ENCODE measurements at regions not wholly inside any gene's neighbourhood (a gene's known extent, or its start where the extent isn't known, plus 50 kb on each side); places are given as distances from the start of the nearest gene placed in this dataset.

GRCh38 chr4:147312376-147313046 lies 168.4 kb upstream of the EDNRA start:
- H3K36me3 ChIP-seq: no peaks in the 10 kb centered on the region
- H3K27me3 ChIP-seq: no peaks in the 10 kb centered on the region
- no peak overlapping the region for H3K27ac ChIP-seq

DNA sequence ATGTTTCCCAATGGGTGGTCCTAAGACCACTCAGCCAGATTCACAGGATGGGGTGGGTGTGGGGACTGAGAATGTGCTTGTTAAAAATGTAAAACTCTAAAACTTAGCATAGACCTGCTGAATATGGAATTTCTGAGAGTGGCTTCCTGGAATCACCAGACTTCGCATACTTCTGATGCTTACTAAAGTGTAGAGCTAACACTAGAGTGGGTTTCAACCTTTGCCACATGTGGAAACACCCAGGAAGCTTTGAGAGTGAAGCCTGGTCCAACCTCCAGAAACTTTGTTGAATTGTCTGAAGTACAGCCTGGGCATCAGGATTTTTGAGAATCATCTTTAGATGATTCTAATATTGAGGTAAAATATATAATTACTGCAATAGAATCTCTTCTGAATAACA lies 167.8 kb upstream of the EDNRA start:
- no peaks in the 10 kb centered on the region for H3K27me3 ChIP-seq
- WGBS, 2 donors: 88 to 91% methylated on average over 1 of the region's 1 CpG
- H3K4me3 ChIP-seq: no peak overlapping the region
- no peaks in the 10 kb centered on the region for H3K9me3 ChIP-seq
- no peaks in the 10 kb centered on the region for H3K4me1 ChIP-seq
- H3K36me3 ChIP-seq: no peaks in the 10 kb centered on the region
- no peak overlapping the region for H3K27ac ChIP-seq
- DNase-seq (ENCODE audit: low spot score in 2 of 2): no peak
- TF ChIP-seq, protein P1, sequence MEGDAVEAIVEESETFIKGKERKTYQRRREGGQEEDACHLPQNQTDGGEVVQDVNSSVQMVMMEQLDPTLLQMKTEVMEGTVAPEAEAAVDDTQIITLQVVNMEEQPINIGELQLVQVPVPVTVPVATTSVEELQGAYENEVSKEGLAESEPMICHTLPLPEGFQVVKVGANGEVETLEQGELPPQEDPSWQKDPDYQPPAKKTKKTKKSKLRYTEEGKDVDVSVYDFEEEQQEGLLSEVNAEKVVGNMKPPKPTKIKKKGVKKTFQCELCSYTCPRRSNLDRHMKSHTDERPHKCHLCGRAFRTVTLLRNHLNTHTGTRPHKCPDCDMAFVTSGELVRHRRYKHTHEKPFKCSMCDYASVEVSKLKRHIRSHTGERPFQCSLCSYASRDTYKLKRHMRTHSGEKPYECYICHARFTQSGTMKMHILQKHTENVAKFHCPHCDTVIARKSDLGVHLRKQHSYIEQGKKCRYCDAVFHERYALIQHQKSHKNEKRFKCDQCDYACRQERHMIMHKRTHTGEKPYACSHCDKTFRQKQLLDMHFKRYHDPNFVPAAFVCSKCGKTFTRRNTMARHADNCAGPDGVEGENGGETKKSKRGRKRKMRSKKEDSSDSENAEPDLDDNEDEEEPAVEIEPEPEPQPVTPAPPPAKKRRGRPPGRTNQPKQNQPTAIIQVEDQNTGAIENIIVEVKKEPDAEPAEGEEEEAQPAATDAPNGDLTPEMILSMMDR (IDR thresholded peaks at IDR 0.05): no peak
- TF ChIP-seq POLR2A (IDR thresholded peaks at IDR 0.05) (no peak), EP300 (IDR thresholded peaks at IDR 0.05) (no peak)

More at GRCh38 chr4:147312376-147313046, 168.4 kb upstream of the EDNRA start:
- Histone ChIP-seq H3K9me3 (no peaks in the 10 kb centered on the region), H3K4me1 (no peaks in the 10 kb centered on the region), H3K4me3 (no peak overlapping the region)
- 59 to 65% methylated on average over 7 of the region's 7 CpGs for WGBS, 2 donors
- no peak for DNase-seq (ENCODE audit: low spot score in 2 of 2)
- TF ChIP-seq EP300 (IDR thresholded peaks at IDR 0.05) (no peak), POLR2A (IDR thresholded peaks at IDR 0.05) (no peak)
- TF ChIP-seq, protein P1 (IDR thresholded peaks at IDR 0.05): no peak

DNA sequence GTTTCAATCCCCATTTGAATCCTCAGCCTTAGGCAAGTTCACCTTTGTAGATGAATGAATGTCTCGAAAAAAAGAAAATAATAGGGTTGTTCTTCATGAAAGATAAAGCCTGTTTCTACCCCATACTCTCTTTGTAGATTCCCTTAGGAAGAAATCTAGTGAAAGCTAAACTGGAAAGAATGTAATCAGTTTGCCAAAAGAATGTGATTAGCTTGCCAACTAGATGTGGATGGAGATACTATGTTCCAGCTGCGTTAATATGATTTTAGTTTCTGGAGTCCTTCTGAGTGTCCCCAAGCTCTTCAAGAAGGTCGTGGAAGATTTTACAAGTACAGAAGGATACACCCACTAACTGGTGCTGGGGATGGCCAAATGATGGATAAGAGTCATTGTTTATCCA lies 162.3 kb upstream of the EDNRA start:
- TF ChIP-seq POLR2A (IDR thresholded peaks at IDR 0.05) (no peak), EP300 (IDR thresholded peaks at IDR 0.05) (no peak)
- TF ChIP-seq, protein P1 (IDR thresholded peaks at IDR 0.05): no peak
- WGBS, 2 donors: 22 to 31% methylated on average over 3 of the region's 3 CpGs
- Histone ChIP-seq H3K36me3 (no peaks in the 10 kb centered on the region), H3K27me3 (no peaks in the 10 kb centered on the region), H3K9me3 (no peaks in the 10 kb centered on the region), H3K4me3 (no peak overlapping the region), H3K4me1 (no peaks in the 10 kb centered on the region), H3K27ac (no peak overlapping the region)
- DNase-seq (ENCODE audit: low spot score in 2 of 2): no peak

- TF ChIP-seq POLR2A (IDR thresholded peaks at IDR 0.05) (no peak), EP300 (IDR thresholded peaks at IDR 0.05) (no peak)
- TF ChIP-seq, protein P1 (IDR thresholded peaks at IDR 0.05): no peak
- Histone ChIP-seq H3K27me3 (no peaks in the 10 kb centered on the region), H3K4me3 (no peak overlapping the region), H3K9me3 (no peaks in the 10 kb centered on the region), H3K27ac (no peak overlapping the region), H3K36me3 (no peaks in the 10 kb centered on the region), H3K4me1 (peaks cover 0 to 7% (median 0%) of the 10 kb centered on the region in 4 donors)
- 75 to 80% methylated on average over 3 of the region's 3 CpGs for WGBS, 2 donors
- no peak for DNase-seq (ENCODE audit: low spot score in 2 of 2)
These were observed 155.3 kb upstream of the EDNRA start for GRCh38 chr4:147325571-147325981.

DNA sequence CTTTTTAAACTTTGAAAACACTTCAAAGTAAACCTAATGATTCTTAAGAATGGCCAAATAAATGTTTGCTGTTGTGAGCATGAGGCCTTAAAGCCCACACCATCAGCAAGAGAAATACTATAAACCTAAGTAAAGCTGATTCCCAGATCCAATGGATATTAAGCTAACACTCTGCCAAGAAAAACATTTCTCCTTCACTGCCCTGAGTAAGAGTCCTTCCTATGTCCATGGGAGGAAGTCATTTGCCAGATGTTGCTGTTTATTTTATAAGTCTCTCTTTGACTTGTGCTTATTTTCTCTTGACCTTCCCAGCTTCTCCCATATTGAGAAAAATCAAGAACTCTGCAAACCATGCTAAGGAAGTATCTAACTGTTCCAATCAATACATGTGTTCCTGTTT lies 154.3 kb upstream of the EDNRA start:
- H3K4me3 ChIP-seq: no peak overlapping the region
- H3K27ac ChIP-seq: no peak overlapping the region
- H3K36me3 ChIP-seq: no peaks in the 10 kb centered on the region
- TF ChIP-seq POLR2A (IDR thresholded peaks at IDR 0.05) (no peak), EP300 (IDR thresholded peaks at IDR 0.05) (no peak)
- TF ChIP-seq, protein P1 (IDR thresholded peaks at IDR 0.05): no peak
- no peaks in the 10 kb centered on the region for H3K9me3 ChIP-seq
- H3K27me3 ChIP-seq: no peaks in the 10 kb centered on the region
- H3K4me1 ChIP-seq: peaks cover 0 to 7% (median 0%) of the 10 kb centered on the region in 4 donors
- no peak for DNase-seq (ENCODE audit: low spot score in 2 of 2)

All from tibial nerve (tissue), 4 donors.